ENCODE measurements at regions not wholly inside any gene's neighbourhood (a gene's known extent, or its start where the extent isn't known, plus 50 kb on each side); places are given as distances from the start of the nearest gene placed in this dataset.

- no peak for DNase-seq
- no peak overlapping the region for H3K27ac Mint-ChIP-seq
- ChIA-PET CTCF (no interaction called here), POLR2A (no interaction called here)
- intact Hi-C loops (cut with micrococcal nuclease) = no loop called here
- no peaks in the 10 kb centered on the region for H3K36me3 Mint-ChIP-seq
- no peak overlapping the region for H3K4me3 Mint-ChIP-seq
- H3K27me3 Mint-ChIP-seq = no peaks in the 10 kb centered on the region
- H3K4me1 Mint-ChIP-seq (ENCODE audit: low read depth) = no peaks in the 10 kb centered on the region
- H3K9me3 Mint-ChIP-seq = peaks cover 13% of the 10 kb centered on the region
These were observed 1501.2 kb upstream of the CADM2 start for GRCh38 chr3:83457551-83457950.

GRCh38 chr3:83460052-83460451 lies 1498.7 kb upstream of the CADM2 start:
- Mint-ChIP-seq H3K9me3 (peaks cover 15% of the 10 kb centered on the region), H3K27me3 (no peaks in the 10 kb centered on the region), H3K36me3 (no peaks in the 10 kb centered on the region), H3K27ac (no peak overlapping the region), H3K4me3 (no peak overlapping the region), H3K4me1 (ENCODE audit: low read depth) (no peaks in the 10 kb centered on the region)
- intact Hi-C loops (cut with micrococcal nuclease) = no loop called here
- ChIA-PET POLR2A (no interaction called here), CTCF (no interaction called here)
- DNase-seq = no peak

- no peak overlapping the region for H3K27ac Mint-ChIP-seq
- CTCF ChIA-PET = no interaction called here
- POLR2A ChIA-PET = no interaction called here
- H3K4me1 Mint-ChIP-seq (ENCODE audit: low read depth) = no peaks in the 10 kb centered on the region
- intact Hi-C loops (cut with micrococcal nuclease) = no loop called here
- H3K9me3 Mint-ChIP-seq = peaks cover 17% of the 10 kb centered on the region
- H3K4me3 Mint-ChIP-seq = no peak overlapping the region
- H3K36me3 Mint-ChIP-seq = no peaks in the 10 kb centered on the region
- DNase-seq = no peak
- H3K27me3 Mint-ChIP-seq = no peaks in the 10 kb centered on the region
These were observed 1497.4 kb upstream of the CADM2 start for GRCh38 chr3:83461411-83461810.

- Mint-ChIP-seq H3K27me3 (no peaks in the 10 kb centered on the region), H3K9me3 (peaks cover 16% of the 10 kb centered on the region), H3K4me3 (no peak overlapping the region), H3K36me3 (no peaks in the 10 kb centered on the region), H3K4me1 (ENCODE audit: low read depth) (no peaks in the 10 kb centered on the region), H3K27ac (no peak overlapping the region)
- CTCF ChIA-PET = no interaction called here
- intact Hi-C loops (cut with micrococcal nuclease) = no loop called here
- no peak for DNase-seq
- POLR2A ChIA-PET = no interaction called here
These were observed 1481.2 kb upstream of the CADM2 start for GRCh38 chr3:83477563-83477962.

GRCh38 chr3:83482402-83483070 lies 1476.3 kb upstream of the CADM2 start:
- no peaks in the 10 kb centered on the region for H3K4me1 Mint-ChIP-seq (ENCODE audit: low read depth)
- CTCF ChIA-PET = no interaction called here

GRCh38 chr3:83496462-83496861 lies 1462.3 kb upstream of the CADM2 start:
- Mint-ChIP-seq H3K9me3 (peaks cover 13% of the 10 kb centered on the region), H3K4me3 (no peak overlapping the region), H3K36me3 (no peaks in the 10 kb centered on the region), H3K4me1 (ENCODE audit: low read depth) (no peaks in the 10 kb centered on the region), H3K27ac (no peak overlapping the region), H3K27me3 (no peaks in the 10 kb centered on the region)
- intact Hi-C loops (cut with micrococcal nuclease) = no loop called here
- DNase-seq = no peak
- ChIA-PET POLR2A (no interaction called here), CTCF (interaction anchor here (0.6 kb wide), 1 partner anchor 355 kb away, joined by 3 read pairs; no protein-coding TSS in a partner anchor)

More at GRCh38 chr3:83482402-83483070, 1476.3 kb upstream of the CADM2 start:
- Mint-ChIP-seq H3K27me3 (no peaks in the 10 kb centered on the region), H3K27ac (no peak overlapping the region), H3K36me3 (no peaks in the 10 kb centered on the region), H3K9me3 (peaks cover 4% of the 10 kb centered on the region), H3K4me3 (no peak overlapping the region)
- intact Hi-C loops (cut with micrococcal nuclease) = no loop called here
- no peak for DNase-seq
- POLR2A ChIA-PET = no interaction called here

GRCh38 chr3:83498361-83499016 lies 1460.3 kb upstream of the CADM2 start:
- POLR2A ChIA-PET = no interaction called here
- DNase-seq = no peak
- Mint-ChIP-seq H3K36me3 (no peaks in the 10 kb centered on the region), H3K27me3 (no peaks in the 10 kb centered on the region), H3K4me1 (ENCODE audit: low read depth) (no peaks in the 10 kb centered on the region), H3K9me3 (peaks cover 20% of the 10 kb centered on the region), H3K27ac (no peak overlapping the region), H3K4me3 (no peak overlapping the region)
- intact Hi-C loops (cut with micrococcal nuclease) = no loop called here
- CTCF ChIA-PET = no interaction called here

- ChIA-PET POLR2A (no interaction called here), CTCF (no interaction called here)
- Mint-ChIP-seq H3K36me3 (no peaks in the 10 kb centered on the region), H3K9me3 (peaks cover 11% of the 10 kb centered on the region), H3K27ac (no peak overlapping the region), H3K4me3 (no peak overlapping the region), H3K4me1 (ENCODE audit: low read depth) (no peaks in the 10 kb centered on the region), H3K27me3 (no peaks in the 10 kb centered on the region)
- no peak for DNase-seq
- intact Hi-C loops (cut with micrococcal nuclease) = no loop called here
These were observed 1458.4 kb upstream of the CADM2 start for GRCh38 chr3:83500422-83500821.

- Mint-ChIP-seq H3K27me3 (no peaks in the 10 kb centered on the region), H3K9me3 (peaks cover 11% of the 10 kb centered on the region), H3K27ac (no peak overlapping the region), H3K4me1 (ENCODE audit: low read depth) (no peaks in the 10 kb centered on the region), H3K4me3 (no peak overlapping the region), H3K36me3 (no peaks in the 10 kb centered on the region)
- ChIA-PET POLR2A (no interaction called here), CTCF (no interaction called here)
- intact Hi-C loops (cut with micrococcal nuclease) = no loop called here
- DNase-seq = no peak
These were observed 1457.9 kb upstream of the CADM2 start for GRCh38 chr3:83500931-83501330.

- POLR2A ChIA-PET = no interaction called here
These were observed 1445.7 kb upstream of the CADM2 start for GRCh38 chr3:83513051-83513450.

GRCh38 chr3:83513677-83514076 lies 1445.1 kb upstream of the CADM2 start:
- Mint-ChIP-seq H3K4me1 (ENCODE audit: low read depth) (no peaks in the 10 kb centered on the region), H3K27me3 (no peaks in the 10 kb centered on the region), H3K9me3 (peaks cover 20% of the 10 kb centered on the region), H3K27ac (no peak overlapping the region), H3K4me3 (no peak overlapping the region), H3K36me3 (no peaks in the 10 kb centered on the region)
- DNase-seq = no peak
- POLR2A ChIA-PET = no interaction called here
- intact Hi-C loops (cut with micrococcal nuclease) = no loop called here
- CTCF ChIA-PET = no interaction called here

More at GRCh38 chr3:83513051-83513450, 1445.7 kb upstream of the CADM2 start:
- H3K27me3 Mint-ChIP-seq = no peaks in the 10 kb centered on the region
- H3K9me3 Mint-ChIP-seq = peaks cover 20% of the 10 kb centered on the region
- intact Hi-C loops (cut with micrococcal nuclease) = no loop called here
- H3K36me3 Mint-ChIP-seq = no peaks in the 10 kb centered on the region
- no peak overlapping the region for H3K27ac Mint-ChIP-seq
- no peak for DNase-seq
- H3K4me1 Mint-ChIP-seq (ENCODE audit: low read depth) = no peaks in the 10 kb centered on the region
- H3K4me3 Mint-ChIP-seq = no peak overlapping the region
- CTCF ChIA-PET = no interaction called here

GRCh38 chr3:83514130-83514914 lies 1444.5 kb upstream of the CADM2 start:
- Mint-ChIP-seq H3K4me3 (no peak overlapping the region), H3K27me3 (no peaks in the 10 kb centered on the region), H3K9me3 (peaks cover 20% of the 10 kb centered on the region), H3K36me3 (no peaks in the 10 kb centered on the region), H3K4me1 (ENCODE audit: low read depth) (no peaks in the 10 kb centered on the region), H3K27ac (no peak overlapping the region)
- intact Hi-C loops (cut with micrococcal nuclease) = no loop called here
- POLR2A ChIA-PET = no interaction called here
- CTCF ChIA-PET = no interaction called here
- DNase-seq = no peak

- ChIA-PET POLR2A (no interaction called here), CTCF (no interaction called here)
- intact Hi-C loops (cut with micrococcal nuclease) = no loop called here
- Mint-ChIP-seq H3K4me1 (ENCODE audit: low read depth) (no peaks in the 10 kb centered on the region), H3K4me3 (no peak overlapping the region), H3K27me3 (no peaks in the 10 kb centered on the region), H3K27ac (no peak overlapping the region), H3K36me3 (no peaks in the 10 kb centered on the region), H3K9me3 (peaks cover 18% of the 10 kb centered on the region)
- DNase-seq = no peak
These were observed 1443.7 kb upstream of the CADM2 start for GRCh38 chr3:83515123-83515522.
